Adrenal gland (tissue), 5 donors: ENCODE measurements at regions not wholly inside any gene's neighbourhood (a gene's known extent, or its start where the extent isn't known, plus 50 kb on each side); places are given as distances from the start of the nearest gene placed in this dataset.

Experiments
- POLR2A ChIP-seq, 2 donors: fragments of 450-650 bp; IDR thresholded peaks; one replicate each; pipeline ENCODE4 v1.6.1; 2017; ENCODE audit warnings: antibody characterized with exemption in 2 of 2, mild to moderate bottlenecking in 2 of 2, moderate library complexity in 1 of 2
- TF ChIP-seq, protein P1 (sequence below), 6 experiments: fragments of 450-650 bp in 4 of 6; fragments of 200-600 bp in 2 of 6; sonication (generic) in 1 of 6; IDR thresholded peaks; 1 replicate in 5 of 6; 2 replicates in 1 of 6; pipeline versions ENCODE4 v1.5.1 to v1.8.0; 2016 to 2021; ENCODE audit warnings: antibody characterized with exemption in 6 of 6, mild to moderate bottlenecking in 2 of 6, moderate library complexity in 1 of 6
- donor health status: DM: no; HTN: no; CAD: no.

DNA sequence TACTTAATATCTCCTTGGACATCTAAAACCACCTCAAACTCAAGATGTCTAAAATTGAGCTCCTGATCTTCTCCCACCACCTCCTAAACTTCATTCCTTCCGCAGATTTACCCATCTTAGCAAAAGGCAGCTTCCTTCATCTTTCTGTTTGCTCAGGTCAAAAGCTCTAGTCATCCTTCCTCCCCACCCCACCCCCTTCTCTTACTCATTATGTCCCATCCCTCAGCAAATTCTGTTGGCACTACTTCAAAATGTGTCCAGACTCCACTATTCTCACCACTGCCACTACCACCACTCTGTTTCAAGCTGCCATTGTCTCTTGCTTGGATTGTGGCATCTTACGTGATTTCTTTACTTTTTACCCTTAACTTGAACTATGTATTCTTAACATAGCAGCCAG lies 59.2 kb upstream of the ZDHHC17 start:
- TF ChIP-seq, protein P1, sequence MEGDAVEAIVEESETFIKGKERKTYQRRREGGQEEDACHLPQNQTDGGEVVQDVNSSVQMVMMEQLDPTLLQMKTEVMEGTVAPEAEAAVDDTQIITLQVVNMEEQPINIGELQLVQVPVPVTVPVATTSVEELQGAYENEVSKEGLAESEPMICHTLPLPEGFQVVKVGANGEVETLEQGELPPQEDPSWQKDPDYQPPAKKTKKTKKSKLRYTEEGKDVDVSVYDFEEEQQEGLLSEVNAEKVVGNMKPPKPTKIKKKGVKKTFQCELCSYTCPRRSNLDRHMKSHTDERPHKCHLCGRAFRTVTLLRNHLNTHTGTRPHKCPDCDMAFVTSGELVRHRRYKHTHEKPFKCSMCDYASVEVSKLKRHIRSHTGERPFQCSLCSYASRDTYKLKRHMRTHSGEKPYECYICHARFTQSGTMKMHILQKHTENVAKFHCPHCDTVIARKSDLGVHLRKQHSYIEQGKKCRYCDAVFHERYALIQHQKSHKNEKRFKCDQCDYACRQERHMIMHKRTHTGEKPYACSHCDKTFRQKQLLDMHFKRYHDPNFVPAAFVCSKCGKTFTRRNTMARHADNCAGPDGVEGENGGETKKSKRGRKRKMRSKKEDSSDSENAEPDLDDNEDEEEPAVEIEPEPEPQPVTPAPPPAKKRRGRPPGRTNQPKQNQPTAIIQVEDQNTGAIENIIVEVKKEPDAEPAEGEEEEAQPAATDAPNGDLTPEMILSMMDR (IDR thresholded peaks at IDR 0.05): no peak
- TF ChIP-seq POLR2A (IDR thresholded peaks at IDR 0.05): no peak
